HCT116 (cell line): ENCODE measurements at regions not wholly inside any gene's neighbourhood (a gene's known extent, or its start where the extent isn't known, plus 50 kb on each side); places are given as distances from the start of the nearest gene placed in this dataset.

Source experiments
- ATAC-seq: fragments of 200-7000 bp; cut with Tn5 transposase; 2 replicates; pipeline ENCODE4 v1.9.1; 2020; ENCODE audit warnings: mild to moderate bottlenecking, moderate library complexity
- BruUV-seq: library from RNA; stranded (reverse); fragments of 400-500 nt; replicated peaks from 2 replicates; lab custom pipeline; 2021; lab: Mats Ljungman, UMichigan
- CTCF ChIA-PET: fragments of 300-600 bp; sonication (Branson Sonifier 250); formaldehyde crosslinking; loops from one replicate; lab custom pipeline; 2021; ENCODE audit warnings: antibody characterized with exemption; lab: Charles Lee
- POLR2A ChIA-PET: fragments of 300-600, 350-600 bp; sonication (Branson Sonifier 250); formaldehyde crosslinking; loops from one replicate; lab custom pipeline; 2021; ENCODE audit warnings: antibody characterized with exemption; lab: Charles Lee
- RAD21 ChIA-PET, 2 experiments: fragments of 300-600 bp; sonication (Branson Sonifier 250); formaldehyde crosslinking; loops; one replicate each; lab custom pipeline; 2023; ENCODE audit warnings: low total read pairs in 2 of 2; ENCODE audit not compliant: uncharacterized antibody in 2 of 2, unreplicated experiment in 2 of 2, low non-redundant PET in 1 of 2; lab: Charles Lee
- DNase-seq: peaks from one replicate; pipeline ENCODE4 v3.0.0-alpha.2; 2010; ENCODE audit warnings: low read depth, low spot score
- H2AFZ ChIP-seq: fragments of 200-600 bp; shearing (Covaris generic), sonication (generic); 2 replicates; pipeline ENCODE4 v1.6.1; 2017; ENCODE audit warnings: low read depth, mixed run types, mixed read lengths, antibody characterized with exemption, low read length; ENCODE audit not compliant: poor library complexity, severe bottlenecking
- H3K27ac ChIP-seq: 2 replicates; pipeline ENCODE4 v1.5.1; 2012; ENCODE audit warnings: low read depth, low read length
- H3K27me3 ChIP-seq: fragments of 200-600 bp; sonication (generic); 2 replicates; pipeline ENCODE4 v1.6.1; 2016; ENCODE audit warnings: mixed run types, low read length, mixed read lengths; ENCODE audit not compliant: insufficient read depth
- H3K36me3 ChIP-seq, 2 experiments: fragments of 200-500 bp in 1 of 2; fragments of 200-600 bp in 1 of 2; sonication (Bioruptor generic) in 1 of 2; sonication (generic) in 1 of 2; 2 replicates each; pipeline versions ENCODE4 v1.5.1 to v1.6.1; 2014 to 2016; ENCODE audit warnings: low read length in 2 of 2, inconsistent platforms in 1 of 2, mixed read lengths in 1 of 2, mixed run types in 1 of 2; ENCODE audit not compliant: insufficient read depth in 2 of 2, control insufficient read depth in 1 of 2
- H3K4me1 ChIP-seq, 2 experiments: fragments of 200-600 bp in 1 of 2; sonication (generic) in 1 of 2; 2 replicates each; pipeline versions ENCODE4 v1.5.1 to v1.6.1; 2012 to 2017; ENCODE audit warnings: low read length in 2 of 2, inconsistent platforms in 1 of 2, mild to moderate bottlenecking in 1 of 2, mixed read lengths in 1 of 2, mixed run types in 1 of 2, moderate library complexity in 1 of 2; ENCODE audit not compliant: insufficient read depth in 2 of 2, control insufficient read depth in 1 of 2
- H3K4me2 ChIP-seq: fragments of 200-600 bp; sonication (generic); 2 replicates; pipeline ENCODE4 v1.6.1; 2017; ENCODE audit warnings: mixed run types, low read length, mixed read lengths
- H3K4me3 ChIP-seq, 2 experiments: fragments of 200-600 bp in 1 of 2; sonication (generic) in 1 of 2; replicated peaks in 1 of 2; 2 replicates each; pipeline ENCODE4 v1.5.1; 2011 to 2016; ENCODE audit warnings: low read length in 2 of 2, control low read depth in 1 of 2, low read depth in 1 of 2, mild to moderate bottlenecking in 1 of 2, mixed read lengths in 1 of 2, mixed run types in 1 of 2
- H3K79me2 ChIP-seq: fragments of 200-600 bp; sonication (generic); 2 replicates; pipeline ENCODE4 v1.6.1; 2017; ENCODE audit warnings: mild to moderate bottlenecking, mixed run types, low read length, moderate library complexity, mixed read lengths; ENCODE audit not compliant: insufficient read depth
- H3K9ac ChIP-seq: fragments of 200-600 bp; sonication (generic); 2 replicates; pipeline ENCODE4 v1.6.1; 2016; ENCODE audit warnings: low read length, mixed read lengths
- H3K9me2 ChIP-seq: fragments of 200-600 bp; sonication (generic), shearing (Covaris generic); 2 replicates; pipeline ENCODE4 v1.6.1; 2017; ENCODE audit warnings: mixed run types, mild to moderate bottlenecking, moderate library complexity; ENCODE audit not compliant: insufficient read depth
- H3K9me3 ChIP-seq, 2 experiments: fragments of 200-500 bp in 1 of 2; fragments of 200-600 bp in 1 of 2; sonication (Bioruptor generic) in 1 of 2; sonication (generic) in 1 of 2; 2 replicates each; pipeline ENCODE4 v1.6.1; 2014 to 2017; ENCODE audit warnings: low read length in 2 of 2, mixed read lengths in 2 of 2, inconsistent platforms in 1 of 2, low read depth in 1 of 2, mild to moderate bottlenecking in 1 of 2, mixed run types in 1 of 2, moderate library complexity in 1 of 2; ENCODE audit not compliant: control insufficient read depth in 1 of 2, insufficient read depth in 1 of 2
- H4K20me1 ChIP-seq: fragments of 200-600 bp; sonication (generic), shearing (Covaris generic); 2 replicates; pipeline ENCODE4 v1.6.1; 2017; ENCODE audit warnings: mixed run types, mild to moderate bottlenecking, moderate library complexity; ENCODE audit not compliant: insufficient read depth
- CBX3 ChIP-seq: IDR thresholded peaks from 2 replicates; pipeline ENCODE4 v1.6.1; 2012; ENCODE audit warnings: low read depth
- CEBPB ChIP-seq: IDR thresholded peaks from 2 replicates; pipeline ENCODE4 v1.6.1; 2012; ENCODE audit warnings: low read depth
- EGR1 ChIP-seq: IDR thresholded peaks from 2 replicates; pipeline ENCODE4 v1.6.1; 2012; ENCODE audit warnings: low read depth
- ELF1 ChIP-seq: IDR thresholded peaks from 2 replicates; pipeline ENCODE4 v1.6.1; 2012; ENCODE audit warnings: low read depth, borderline replicate concordance
- EZH2 ChIP-seq: fragments of 200-600 bp; sonication (generic); IDR thresholded peaks from 2 replicates; pipeline ENCODE4 v1.6.1; 2017; ENCODE audit warnings: antibody characterized with exemption, mixed run types
- EZH2phosphoT487 ChIP-seq: fragments of 200-600 bp; IDR thresholded peaks from 2 replicates; pipeline ENCODE4 v1.6.1; 2018; ENCODE audit warnings: antibody characterized with exemption, borderline replicate concordance
- FOSL1 ChIP-seq: IDR thresholded peaks from 2 replicates; pipeline ENCODE4 v1.6.1; 2012; ENCODE audit warnings: low read depth
- JUND ChIP-seq: IDR thresholded peaks from 2 replicates; pipeline ENCODE4 v1.6.1; 2012
- MAX ChIP-seq: IDR thresholded peaks from 2 replicates; pipeline ENCODE4 v1.6.1; 2012
- POLR2A ChIP-seq: IDR thresholded peaks from 2 replicates; pipeline ENCODE4 v1.7.0; 2011; ENCODE audit warnings: borderline replicate concordance; ENCODE audit not compliant: insufficient read depth, insufficient read length; ENCODE audit errors: extremely low read depth
- POLR2AphosphoS5 ChIP-seq: IDR thresholded peaks from 2 replicates; pipeline ENCODE4 v1.6.1; 2011; ENCODE audit warnings: mild to moderate bottlenecking, low read depth, low read length, moderate library complexity
- REST ChIP-seq: IDR thresholded peaks from 2 replicates; pipeline ENCODE4 v1.6.1; 2012; ENCODE audit warnings: low read depth
- SP1 ChIP-seq: IDR thresholded peaks from 2 replicates; pipeline ENCODE4 v1.6.1; 2012; ENCODE audit warnings: low read depth
- SRF ChIP-seq: IDR thresholded peaks from 2 replicates; pipeline ENCODE4 v1.6.1; 2012; ENCODE audit warnings: low read depth
- YY1 ChIP-seq: IDR thresholded peaks from 2 replicates; pipeline ENCODE4 v1.6.1; 2011; ENCODE audit warnings: low read length, low read depth, moderate library complexity, mild to moderate bottlenecking; ENCODE audit not compliant: insufficient replicate concordance; ENCODE audit errors: extremely low read depth
- ZFX ChIP-seq: fragments of 450-650 bp; IDR thresholded peaks from 2 replicates; pipeline ENCODE4 v1.6.1; 2017
- ZNF274 ChIP-seq: fragments of 200-500 bp; sonication (Bioruptor generic); IDR thresholded peaks from 2 replicates; pipeline ENCODE4 v1.6.1; 2014; ENCODE audit warnings: mild to moderate bottlenecking, low read depth, low read length, inconsistent platforms
- intact Hi-C: fragments of 100-400 bp; cut with micrococcal nuclease; formaldehyde crosslinking; loops from 2 replicates; pipeline ENCODE4 v1.10.0; 2022

GRCh38 chr1:8217809-8218208 is 100.1 kb upstream of the SLC45A1 start:
- CTCF ChIA-PET = no interaction called here

More at GRCh38 chr1:8217809-8218208, 100.1 kb upstream of the SLC45A1 start:
- no peak overlapping the region for H3K9ac ChIP-seq
- no peaks in the 10 kb centered on the region for H3K27me3 ChIP-seq
- H2AFZ ChIP-seq = no peak overlapping the region
- POLR2A ChIA-PET = interaction anchor here (1.1 kb wide), 1 partner anchor 45 kb away, joined by 3 read pairs; no protein-coding TSS in a partner anchor
- no TSS peak for BruUV-seq
- RAD21 ChIA-PET = no interaction called here
- no peaks in the 10 kb centered on the region for H3K36me3 ChIP-seq
- DNase-seq (no peak), ATAC-seq (no peak)
- H3K4me3 ChIP-seq = no peak overlapping the region
- H3K27ac ChIP-seq = no peak overlapping the region
- H3K4me2 ChIP-seq = no peak overlapping the region
- H3K9me3 ChIP-seq = no peaks in the 10 kb centered on the region
- no peaks in the 10 kb centered on the region for H4K20me1 ChIP-seq
- H3K4me1 ChIP-seq = peaks cover 32 to 53% of the 10 kb centered on the region in 2 experiments
- TF ChIP-seq REST = no peak
- TF ChIP-seq JUND = no peak
- no peak for TF ChIP-seq EGR1
- TF ChIP-seq CEBPB = no peak
- no peak for TF ChIP-seq ZFX
- no peak for TF ChIP-seq SRF
- TF ChIP-seq CBX3 = no peak
- TF ChIP-seq YY1 = no peak
- no peak for TF ChIP-seq EZH2phosphoT487
- no peak for TF ChIP-seq SP1
- no peak for TF ChIP-seq ZNF274
- TF ChIP-seq EZH2 = no peak
- TF ChIP-seq FOSL1 = no peak
- no peak for TF ChIP-seq POLR2A
- TF ChIP-seq POLR2AphosphoS5 = no peak
- no peak for TF ChIP-seq ELF1
- TF ChIP-seq MAX = no peak
- TF ChIP-seq, all 23 proteins: peak for 0
- intact Hi-C loops = no loop called here
- no peaks in the 10 kb centered on the region for H3K9me2 ChIP-seq
- no peaks in the 10 kb centered on the region for H3K79me2 ChIP-seq
